Tibial nerve (tissue), 4 donors: ENCODE measurements at regions not wholly inside any gene's neighbourhood (a gene's known extent, or its start where the extent isn't known, plus 50 kb on each side); places are given as distances from the start of the nearest gene placed in this dataset.

Experiments used
- DNase-seq, 2 donors: peaks; one replicate each; pipeline ENCODE4 v3.0.0-alpha.2; 2019; ENCODE audit warnings: low spot score in 2 of 2
- H3K27ac ChIP-seq, 4 donors: fragments of 200-600 bp; sonication (generic) in 3 of 4; one replicate each; pipeline ENCODE4 v1.5.1; 2017 to 2019; ENCODE audit warnings: mild to moderate bottlenecking in 1 of 4
- H3K27me3 ChIP-seq, 2 donors: fragments of 200-600 bp; sonication (generic) in 1 of 2; one replicate each; pipeline versions ENCODE4 v1.5.1 to v1.6.0; 2017 to 2019
- H3K36me3 ChIP-seq, 3 donors: fragments of 200-600 bp; sonication (generic); one replicate each; pipeline ENCODE4 v1.5.1; 2018 to 2019
- H3K4me1 ChIP-seq, 4 donors: fragments of 200-600 bp; sonication (generic) in 3 of 4; one replicate each; pipeline ENCODE4 v1.5.1; 2017 to 2019
- H3K4me3 ChIP-seq, 4 donors: fragments of 200-600 bp; sonication (generic) in 3 of 4; one replicate each; pipeline ENCODE4 v1.5.1; 2017 to 2019; ENCODE audit warnings: mild to moderate bottlenecking in 1 of 4, moderate library complexity in 1 of 4
- H3K9me3 ChIP-seq, 4 donors: fragments of 200-600 bp; sonication (generic) in 3 of 4; one replicate each; pipeline ENCODE4 v1.5.1; 2017 to 2019
- EP300 ChIP-seq, 2 donors: sonication (generic); formaldehyde crosslinking; IDR thresholded peaks; one replicate each; pipeline ENCODE4 v1.6.1; 2017; ENCODE audit warnings: antibody characterized with exemption in 2 of 2, mild to moderate bottlenecking in 1 of 2
- POLR2A ChIP-seq, 2 donors: fragments of 450-650 bp; IDR thresholded peaks; one replicate each; pipeline ENCODE4 v1.6.1; 2017; ENCODE audit warnings: antibody characterized with exemption in 2 of 2, mild to moderate bottlenecking in 2 of 2, moderate library complexity in 2 of 2
- WGBS, 2 donors: methylation state at CpG; one replicate each; pipeline ENCODE4 v1.1.5; 2018; 5-methylcytosine and 5-hydroxymethylcytosine counted together
- TF ChIP-seq, protein P1 (sequence below), 5 experiments: fragments of 200-600 bp in 3 of 5; fragments of 450-650 bp in 2 of 5; sonication (generic) in 3 of 5; IDR thresholded peaks; one replicate each; pipeline ENCODE4 v1.5.1; 2016 to 2019; ENCODE audit warnings: antibody characterized with exemption in 5 of 5, mild to moderate bottlenecking in 3 of 5, moderate library complexity in 2 of 5

GRCh38 chr13:50319635-50320255, 304.5 kb downstream of the KCNRG start:
- H3K9me3 ChIP-seq: no peaks in the 10 kb centered on the region
- no peak for DNase-seq
- no peak overlapping the region for H3K4me3 ChIP-seq
- WGBS, 2 donors: 50 to 60% methylated on average over 2 of the region's 2 CpGs
- TF ChIP-seq POLR2A (IDR thresholded peaks at IDR 0.05) (no peak), EP300 (IDR thresholded peaks at IDR 0.05) (no peak)
- TF ChIP-seq, protein P1, sequence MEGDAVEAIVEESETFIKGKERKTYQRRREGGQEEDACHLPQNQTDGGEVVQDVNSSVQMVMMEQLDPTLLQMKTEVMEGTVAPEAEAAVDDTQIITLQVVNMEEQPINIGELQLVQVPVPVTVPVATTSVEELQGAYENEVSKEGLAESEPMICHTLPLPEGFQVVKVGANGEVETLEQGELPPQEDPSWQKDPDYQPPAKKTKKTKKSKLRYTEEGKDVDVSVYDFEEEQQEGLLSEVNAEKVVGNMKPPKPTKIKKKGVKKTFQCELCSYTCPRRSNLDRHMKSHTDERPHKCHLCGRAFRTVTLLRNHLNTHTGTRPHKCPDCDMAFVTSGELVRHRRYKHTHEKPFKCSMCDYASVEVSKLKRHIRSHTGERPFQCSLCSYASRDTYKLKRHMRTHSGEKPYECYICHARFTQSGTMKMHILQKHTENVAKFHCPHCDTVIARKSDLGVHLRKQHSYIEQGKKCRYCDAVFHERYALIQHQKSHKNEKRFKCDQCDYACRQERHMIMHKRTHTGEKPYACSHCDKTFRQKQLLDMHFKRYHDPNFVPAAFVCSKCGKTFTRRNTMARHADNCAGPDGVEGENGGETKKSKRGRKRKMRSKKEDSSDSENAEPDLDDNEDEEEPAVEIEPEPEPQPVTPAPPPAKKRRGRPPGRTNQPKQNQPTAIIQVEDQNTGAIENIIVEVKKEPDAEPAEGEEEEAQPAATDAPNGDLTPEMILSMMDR (IDR thresholded peaks at IDR 0.05): no peak
- H3K36me3 ChIP-seq: no peaks in the 10 kb centered on the region
- H3K27me3 ChIP-seq: no peaks in the 10 kb centered on the region
- no peak overlapping the region for H3K27ac ChIP-seq
- no peaks in the 10 kb centered on the region for H3K4me1 ChIP-seq

DNA sequence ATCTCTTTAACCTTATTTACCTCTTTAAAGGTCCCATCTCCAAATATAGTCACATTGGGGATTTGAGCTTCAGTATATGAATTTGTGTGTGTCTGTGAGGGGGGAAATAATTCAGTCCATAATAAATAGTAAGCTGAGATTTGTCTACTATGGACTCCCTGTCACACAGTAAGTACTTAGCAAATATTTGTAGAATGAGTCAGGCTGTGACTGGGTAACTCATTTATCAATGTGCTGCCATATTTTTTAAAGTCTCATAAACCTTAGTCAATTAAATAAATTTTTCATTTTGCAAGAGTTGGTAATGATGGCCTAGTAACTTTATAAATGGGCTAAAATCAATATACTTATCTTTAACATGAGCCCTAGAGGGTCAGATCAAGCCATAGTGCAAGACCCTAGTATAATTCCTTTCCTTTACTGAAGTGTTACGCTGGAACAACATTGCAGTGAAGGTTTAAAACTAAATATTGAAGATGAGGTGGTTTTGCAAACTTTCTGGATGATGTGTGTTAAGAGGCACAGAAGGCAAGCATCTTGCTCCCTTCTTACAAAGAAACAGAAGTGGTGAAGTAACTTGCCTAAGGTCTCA, 305.1 kb downstream of the KCNRG start:
- Histone ChIP-seq H3K4me1 (no peaks in the 10 kb centered on the region), H3K27ac (no peak overlapping the region), H3K4me3 (no peak overlapping the region), H3K36me3 (no peaks in the 10 kb centered on the region), H3K27me3 (no peaks in the 10 kb centered on the region), H3K9me3 (no peaks in the 10 kb centered on the region)
- 0% methylated on average over 1 of the region's 1 CpG for WGBS, 2 donors
- DNase-seq: no peak
- TF ChIP-seq EP300 (IDR thresholded peaks at IDR 0.05): no peak
- TF ChIP-seq, protein P1 (IDR thresholded peaks at IDR 0.05): no peak
- TF ChIP-seq POLR2A (IDR thresholded peaks at IDR 0.05): no peak

GRCh38 chr13:50322006-50322405, 306.8 kb downstream of the KCNRG start:
- H3K27me3 ChIP-seq: no peaks in the 10 kb centered on the region
- WGBS, 2 donors: 53 to 90% methylated on average over 3 of the region's 3 CpGs
- no peaks in the 10 kb centered on the region for H3K4me1 ChIP-seq
- no peaks in the 10 kb centered on the region for H3K36me3 ChIP-seq
- DNase-seq: no peak
- TF ChIP-seq POLR2A (IDR thresholded peaks at IDR 0.05): no peak
- TF ChIP-seq, protein P1 (IDR thresholded peaks at IDR 0.05): no peak
- no peak for TF ChIP-seq EP300 (IDR thresholded peaks at IDR 0.05)
- H3K27ac ChIP-seq: no peak overlapping the region
- no peak overlapping the region for H3K4me3 ChIP-seq
- no peaks in the 10 kb centered on the region for H3K9me3 ChIP-seq

GRCh38 chr13:50323440-50324065, 308.3 kb downstream of the KCNRG start:
- no peaks in the 10 kb centered on the region for H3K36me3 ChIP-seq
- H3K27ac ChIP-seq: no peak overlapping the region
- 80 to 84% methylated on average over 3 of the region's 3 CpGs for WGBS, 2 donors
- TF ChIP-seq EP300 (IDR thresholded peaks at IDR 0.05) (no peak), POLR2A (IDR thresholded peaks at IDR 0.05) (no peak)
- TF ChIP-seq, protein P1 (IDR thresholded peaks at IDR 0.05): no peak
- no peak for DNase-seq
- H3K27me3 ChIP-seq: no peaks in the 10 kb centered on the region
- no peak overlapping the region for H3K4me3 ChIP-seq
- H3K4me1 ChIP-seq: no peaks in the 10 kb centered on the region
- H3K9me3 ChIP-seq: no peaks in the 10 kb centered on the region

DNA sequence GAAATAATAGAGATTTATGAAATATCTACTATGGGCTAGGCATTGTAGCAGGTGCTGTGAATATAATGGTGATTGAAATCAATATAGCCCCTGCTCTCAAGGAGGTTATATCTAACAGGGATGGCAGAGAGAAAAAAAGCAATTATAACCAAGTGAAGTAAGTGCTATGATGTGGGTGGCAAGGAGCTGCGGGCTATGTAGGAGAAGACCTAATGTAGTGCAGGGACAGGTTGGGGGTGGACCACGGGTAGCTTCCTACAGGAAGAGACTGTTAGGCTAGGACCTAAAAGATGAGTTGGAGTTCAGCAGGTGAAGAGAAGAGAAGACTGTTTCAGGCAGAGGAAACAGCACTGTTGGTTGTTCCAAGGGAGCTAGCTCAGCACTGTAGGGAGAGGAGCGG, 311.0 kb downstream of the KCNRG start:
- H3K36me3 ChIP-seq: no peaks in the 10 kb centered on the region

More for the DNA sequence above, 311.0 kb downstream of the KCNRG start:
- 86 to 92% methylated on average over 3 of the region's 3 CpGs for WGBS, 2 donors
- DNase-seq: no peak
- Histone ChIP-seq H3K27me3 (no peaks in the 10 kb centered on the region), H3K4me1 (no peaks in the 10 kb centered on the region), H3K9me3 (no peaks in the 10 kb centered on the region), H3K27ac (no peak overlapping the region), H3K4me3 (no peak overlapping the region)
- TF ChIP-seq EP300 (IDR thresholded peaks at IDR 0.05) (no peak), POLR2A (IDR thresholded peaks at IDR 0.05) (no peak)
- TF ChIP-seq, protein P1 (IDR thresholded peaks at IDR 0.05): no peak
